ENCODE measurements at regions not wholly inside any gene's neighbourhood (a gene's known extent, or its start where the extent isn't known, plus 50 kb on each side); places are given as distances from the start of the nearest gene placed in this dataset.

- TF ChIP-seq SIN3A (IDR thresholded peaks at IDR 0.05; ENCODE audit: borderline replicate concordance, insufficient read depth, low read length) (no peak), POLR2AphosphoS5 (IDR thresholded peaks at IDR 0.05; ENCODE audit: low read depth, low read length) (no peak), FOXP2 (optimal IDR thresholded peaks at IDR 0.05; ENCODE audit: borderline replicate concordance, extremely low read depth, extremely low read length, insufficient read depth) (no peak), TAF1 (IDR thresholded peaks at IDR 0.05; ENCODE audit: borderline replicate concordance, insufficient read depth, low read length) (no peak), REST (IDR thresholded peaks at IDR 0.05; ENCODE audit: insufficient read depth in 1 of 2, low read depth in 2 of 2, low read length in 2 of 2) (no peak)
Measured at GRCh38 chr6:68122032-68122431, 513.0 kb upstream of the ADGRB3 start.

DNA sequence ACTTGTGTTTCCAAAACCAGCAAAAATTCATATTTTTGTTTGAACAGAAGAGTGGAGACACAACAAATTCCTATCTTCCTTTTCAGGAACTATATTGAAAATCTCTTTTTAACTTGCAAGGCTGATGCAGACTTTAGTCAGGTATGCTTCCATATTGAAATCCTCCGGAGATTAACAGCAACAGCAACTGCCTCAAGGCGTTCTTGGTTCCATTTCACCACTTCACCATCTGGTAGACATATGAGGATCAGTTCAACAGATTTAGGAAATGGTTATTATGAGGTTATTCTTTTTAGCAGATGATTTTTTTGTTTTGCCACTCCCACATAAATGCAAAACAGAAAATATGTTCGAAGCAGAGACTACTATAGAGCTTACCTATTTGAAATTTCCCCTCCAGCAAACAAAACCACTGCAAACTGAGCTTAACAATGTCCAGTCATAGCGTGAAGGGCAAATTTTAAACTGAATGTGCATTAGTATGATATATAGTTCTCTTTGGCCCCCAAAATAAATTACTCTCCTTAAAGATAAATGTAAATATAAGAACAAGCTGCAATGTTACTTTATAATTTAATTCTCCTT, 520.5 kb upstream of the ADGRB3 start:
- no peak for TF ChIP-seq REST (IDR thresholded peaks at IDR 0.05; ENCODE audit: insufficient read depth in 1 of 2, low read depth in 2 of 2, low read length in 2 of 2)
- TF ChIP-seq TAF1 (IDR thresholded peaks at IDR 0.05; ENCODE audit: borderline replicate concordance, insufficient read depth, low read length), result no peak
- no peak for TF ChIP-seq SIN3A (IDR thresholded peaks at IDR 0.05; ENCODE audit: borderline replicate concordance, insufficient read depth, low read length)
- TF ChIP-seq FOXP2 (optimal IDR thresholded peaks at IDR 0.05; ENCODE audit: borderline replicate concordance, extremely low read depth, extremely low read length, insufficient read depth), result no peak
- no peak for TF ChIP-seq POLR2AphosphoS5 (IDR thresholded peaks at IDR 0.05; ENCODE audit: low read depth, low read length)

- TF ChIP-seq SIN3A (IDR thresholded peaks at IDR 0.05; ENCODE audit: borderline replicate concordance, insufficient read depth, low read length), result no peak
- no peak for TF ChIP-seq REST (IDR thresholded peaks at IDR 0.05; ENCODE audit: insufficient read depth in 1 of 2, low read depth in 2 of 2, low read length in 2 of 2)
- TF ChIP-seq FOXP2 (optimal IDR thresholded peaks at IDR 0.05; ENCODE audit: borderline replicate concordance, extremely low read depth, extremely low read length, insufficient read depth), result no peak
- TF ChIP-seq TAF1 (IDR thresholded peaks at IDR 0.05; ENCODE audit: borderline replicate concordance, insufficient read depth, low read length), result no peak
- no peak for TF ChIP-seq POLR2AphosphoS5 (IDR thresholded peaks at IDR 0.05; ENCODE audit: low read depth, low read length)
Measured at GRCh38 chr6:68108233-68108835, 526.7 kb upstream of the ADGRB3 start.

DNA sequence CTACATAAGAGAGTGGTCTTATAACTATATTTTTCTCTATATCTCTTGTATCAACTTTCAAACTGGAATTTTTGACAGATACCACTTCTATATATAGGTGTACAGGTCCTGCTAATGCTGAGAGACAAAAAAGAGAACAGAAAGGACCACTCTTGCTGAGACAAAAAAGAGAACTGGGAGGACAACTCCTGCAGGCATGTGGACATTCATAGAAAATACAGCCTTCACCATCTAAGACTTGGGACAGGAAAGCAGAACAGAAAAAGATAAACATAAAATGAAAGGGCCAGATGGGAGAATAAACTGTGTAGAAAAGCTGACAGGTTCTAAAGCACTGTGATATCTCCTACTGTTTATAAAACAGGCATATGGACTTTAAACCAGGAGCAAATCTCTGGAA, 541.0 kb upstream of the ADGRB3 start:
- no peak for TF ChIP-seq REST (IDR thresholded peaks at IDR 0.05; ENCODE audit: insufficient read depth in 1 of 2, low read depth in 2 of 2, low read length in 2 of 2)
- TF ChIP-seq TAF1 (IDR thresholded peaks at IDR 0.05; ENCODE audit: borderline replicate concordance, insufficient read depth, low read length), result no peak
- no peak for TF ChIP-seq FOXP2 (optimal IDR thresholded peaks at IDR 0.05; ENCODE audit: borderline replicate concordance, extremely low read depth, extremely low read length, insufficient read depth)
- no peak for TF ChIP-seq SIN3A (IDR thresholded peaks at IDR 0.05; ENCODE audit: borderline replicate concordance, insufficient read depth, low read length)
